Calu3 (cell line): ENCODE measurements at regions not wholly inside any gene's neighbourhood (a gene's known extent, or its start where the extent isn't known, plus 50 kb on each side); places are given as distances from the start of the nearest gene placed in this dataset.

Experiments used
- BruUV-seq: library from RNA; stranded (reverse); fragments of 400-500 nt; replicated peaks from 2 replicates; lab custom pipeline; 2021; lab: Mats Ljungman, UMichigan
- CTCF ChIA-PET: fragments of 300-600 bp; sonication (Branson Sonifier 250); formaldehyde crosslinking; loops from one replicate; lab custom pipeline; 2022; ENCODE audit warnings: antibody characterized with exemption; lab: Charles Lee
- DNase-seq: peaks from one replicate; pipeline ENCODE4 v3.0.0; 2022
- H3K27ac Mint-ChIP-seq: one replicate; pipeline ENCODE4 v1.8.0; 2022; ENCODE audit warnings: mixed read lengths; ENCODE audit not compliant: unreplicated experiment
- H3K27me3 Mint-ChIP-seq: one replicate; pipeline ENCODE4 v1.8.0; 2022; ENCODE audit warnings: mixed read lengths; ENCODE audit not compliant: unreplicated experiment
- H3K36me3 Mint-ChIP-seq: one replicate; pipeline ENCODE4 v1.8.0; 2022; ENCODE audit warnings: mild to moderate bottlenecking, moderate library complexity, mixed read lengths; ENCODE audit not compliant: insufficient read depth, unreplicated experiment
- H3K4me1 Mint-ChIP-seq: one replicate; pipeline ENCODE4 v1.8.0; 2022; ENCODE audit warnings: mild to moderate bottlenecking, low read depth, mixed read lengths; ENCODE audit not compliant: unreplicated experiment
- H3K4me3 Mint-ChIP-seq: one replicate; pipeline ENCODE4 v1.8.0; 2022; ENCODE audit warnings: mild to moderate bottlenecking, low read depth, moderate library complexity, mixed read lengths; ENCODE audit not compliant: unreplicated experiment
- H3K9me3 Mint-ChIP-seq: one replicate; pipeline ENCODE4 v1.8.0; 2022; ENCODE audit warnings: low read depth, mixed read lengths; ENCODE audit not compliant: unreplicated experiment
- CTCF ChIP-seq: fragments of 200-600 bp; IDR thresholded peaks from one replicate; pipeline ENCODE4 v1.8.0; 2022; ENCODE audit warnings: antibody characterized with exemption; ENCODE audit not compliant: unreplicated experiment
- intact Hi-C: fragments of 100-400 bp; cut with micrococcal nuclease; formaldehyde crosslinking; loops from one replicate; pipeline ENCODE4 v1.10.0; 2022; ENCODE audit not compliant: unreplicated experiment

- CTCF ChIA-PET: interaction anchor here (0.5 to 1.2 kb wide), 16 partner anchors 10 to 464 kb away, joined by 3 to 36 read pairs (median 3); no protein-coding TSS in a partner anchor
- Mint-ChIP-seq H3K9me3 (no peaks in the 10 kb centered on the region), H3K27me3 (peaks cover 60% of the 10 kb centered on the region), H3K4me1 (no peaks in the 10 kb centered on the region), H3K36me3 (no peaks in the 10 kb centered on the region), H3K27ac (no peak overlapping the region), H3K4me3 (no peak overlapping the region)
- intact Hi-C loops: loop anchor here (5.0 to 10.0 kb wide), 2 partner anchors 131 to 436 kb away; no protein-coding TSS in a partner anchor
- peak; percentile 55 for DNase-seq
- BruUV-seq: no TSS peak
- TF ChIP-seq CTCF: peak; percentile 49
Observed at GRCh38 chr5:66306105-66306843, 162.2 kb downstream of the SREK1 start.

GRCh38 chr5:66306844-66307315 is 162.8 kb downstream of the SREK1 start:
- H3K9me3 Mint-ChIP-seq: no peaks in the 10 kb centered on the region
- no peaks in the 10 kb centered on the region for H3K36me3 Mint-ChIP-seq
- H3K4me1 Mint-ChIP-seq: no peaks in the 10 kb centered on the region
- DNase-seq: no peak
- no peak overlapping the region for H3K27ac Mint-ChIP-seq
- peaks cover 55% of the 10 kb centered on the region for H3K27me3 Mint-ChIP-seq
- no TSS peak for BruUV-seq
- TF ChIP-seq CTCF: no peak
- CTCF ChIA-PET: interaction anchor here (1.0 to 1.2 kb wide), 6 partner anchors 11 to 451 kb away, joined by 3 to 36 read pairs (median 8); no protein-coding TSS in a partner anchor
- no peak overlapping the region for H3K4me3 Mint-ChIP-seq
- intact Hi-C loops: loop anchor here (1.0 to 10.0 kb wide), 3 partner anchors 132 to 450 kb away; no protein-coding TSS in a partner anchor

GRCh38 chr5:66307647-66308241 is 163.6 kb downstream of the SREK1 start:
- H3K36me3 Mint-ChIP-seq: no peaks in the 10 kb centered on the region
- no peaks in the 10 kb centered on the region for H3K9me3 Mint-ChIP-seq
- CTCF ChIA-PET: interaction anchor here (0.7 to 2.6 kb wide), 3 partner anchors 16 to 450 kb away, joined by 3 to 23 read pairs (median 4); no protein-coding TSS in a partner anchor
- H3K4me3 Mint-ChIP-seq: no peak overlapping the region
- no TSS peak for BruUV-seq
- peaks cover 55% of the 10 kb centered on the region for H3K27me3 Mint-ChIP-seq
- H3K4me1 Mint-ChIP-seq: no peaks in the 10 kb centered on the region
- DNase-seq: no peak
- intact Hi-C loops: loop anchor here (1.0 to 10.0 kb wide), 3 partner anchors 133 to 450 kb away; no protein-coding TSS in a partner anchor
- no peak overlapping the region for H3K27ac Mint-ChIP-seq
- TF ChIP-seq CTCF: peak; percentile 43

GRCh38 chr5:66312266-66312665 is 168.2 kb downstream of the SREK1 start:
- H3K9me3 Mint-ChIP-seq: no peaks in the 10 kb centered on the region
- BruUV-seq: no TSS peak
- peaks cover 40% of the 10 kb centered on the region for H3K27me3 Mint-ChIP-seq
- DNase-seq: no peak
- H3K27ac Mint-ChIP-seq: no peak overlapping the region
- H3K4me1 Mint-ChIP-seq: no peaks in the 10 kb centered on the region
- TF ChIP-seq CTCF: no peak
- H3K36me3 Mint-ChIP-seq: no peaks in the 10 kb centered on the region
- CTCF ChIA-PET: interaction anchor here (0.6 to 0.7 kb wide), 2 partner anchors 442 to 455 kb away, joined by 5 read pairs; no protein-coding TSS in a partner anchor
- H3K4me3 Mint-ChIP-seq: no peak overlapping the region
- intact Hi-C loops: no loop called here
